Liver (tissue), 8 donors: ENCODE measurements at regions not wholly inside any gene's neighbourhood (a gene's known extent, or its start where the extent isn't known, plus 50 kb on each side); places are given as distances from the start of the nearest gene placed in this dataset.

Experiments
- DNase-seq: peaks from one replicate; pipeline ENCODE4 v3.0.0-alpha.2; 2017; ENCODE audit warnings: low spot score
- H3K27ac ChIP-seq, 2 donors: one replicate each; pipeline ENCODE4 v1.7.0; 2013; ENCODE audit warnings: inconsistent platforms in 2 of 2, low read length in 2 of 2, control low read depth in 1 of 2, low read depth in 1 of 2, mild to moderate bottlenecking in 1 of 2
- H3K27me3 ChIP-seq, 4 donors: one replicate each; pipeline versions ENCODE4 v1.6.1 to v1.7.0; 2013; ENCODE audit warnings: low read length in 3 of 4, inconsistent platforms in 1 of 4, mild to moderate bottlenecking in 1 of 4, moderate library complexity in 1 of 4; ENCODE audit not compliant: control insufficient read depth in 4 of 4, insufficient read depth in 4 of 4
- H3K36me3 ChIP-seq, 4 donors: one replicate each; pipeline versions ENCODE4 v1.6.1 to v1.7.0; 2013; ENCODE audit warnings: low read length in 3 of 4, mild to moderate bottlenecking in 3 of 4, low read depth in 1 of 4, moderate library complexity in 1 of 4; ENCODE audit not compliant: control insufficient read depth in 4 of 4, insufficient read depth in 3 of 4
- H3K4me1 ChIP-seq, 4 donors: one replicate each; pipeline versions ENCODE4 v1.6.1 to v1.7.0; 2013; ENCODE audit warnings: low read length in 3 of 4, mild to moderate bottlenecking in 3 of 4, moderate library complexity in 1 of 4; ENCODE audit not compliant: control insufficient read depth in 4 of 4, insufficient read depth in 4 of 4
- H3K4me3 ChIP-seq, 3 donors: one replicate each; pipeline versions ENCODE4 v1.6.1 to v1.7.0; 2013; ENCODE audit warnings: low read length in 3 of 3, control low read depth in 1 of 3, low read depth in 1 of 3, mild to moderate bottlenecking in 1 of 3
- H3K9ac ChIP-seq, 2 donors: one replicate each; pipeline ENCODE4 v1.7.0; 2013; ENCODE audit warnings: low read length in 2 of 2, mild to moderate bottlenecking in 2 of 2, moderate library complexity in 2 of 2, control low read depth in 1 of 2, low read depth in 1 of 2
- H3K9me3 ChIP-seq, 4 donors: one replicate each; pipeline versions ENCODE4 v1.6.1 to v1.7.0; 2013; ENCODE audit warnings: low read length in 3 of 4; ENCODE audit not compliant: control insufficient read depth in 4 of 4
- ATF3 ChIP-seq: IDR thresholded peaks from 2 replicates; pipeline ENCODE4 v1.6.1; 2016; ENCODE audit warnings: antibody characterized with exemption
- CTCF ChIP-seq: fragments of 150-350 bp; IDR thresholded peaks from 2 replicates; pipeline ENCODE4 v1.5.1; 2017; ENCODE audit warnings: improper control_type of control experiment, low read depth, low read length; ENCODE audit not compliant: missing input control
- EGR1 ChIP-seq, 2 donors: IDR thresholded peaks; 2 replicates each; pipeline ENCODE4 v1.6.1; 2016 to 2018; ENCODE audit warnings: antibody characterized with exemption in 2 of 2, low read depth in 2 of 2
- FOXA1 ChIP-seq: IDR thresholded peaks from 2 replicates; pipeline ENCODE4 v1.6.1; 2016; ENCODE audit warnings: antibody characterized with exemption
- FOXA2 ChIP-seq: IDR thresholded peaks from 2 replicates; pipeline ENCODE4 v1.6.1; 2016; ENCODE audit warnings: antibody characterized with exemption
- GABPA ChIP-seq, 2 donors: IDR thresholded peaks in 1 of 2; conservative IDR thresholded peaks in 1 of 2; 2 replicates each; pipeline ENCODE4 v1.6.1; 2016; ENCODE audit warnings: antibody characterized with exemption in 2 of 2, mild to moderate bottlenecking in 1 of 2, moderate library complexity in 1 of 2
- HNF4A ChIP-seq, 2 donors: conservative IDR thresholded peaks; 2 replicates each; pipeline ENCODE4 v1.6.1; 2016; ENCODE audit warnings: antibody characterized with exemption in 2 of 2, mild to moderate bottlenecking in 2 of 2
- HNF4G ChIP-seq: IDR thresholded peaks from 2 replicates; pipeline ENCODE4 v1.6.1; 2016; ENCODE audit warnings: antibody characterized with exemption
- MAX ChIP-seq: IDR thresholded peaks from 2 replicates; pipeline ENCODE4 v1.6.1; 2016; ENCODE audit warnings: antibody characterized with exemption
- RAD21 ChIP-seq, 2 donors: IDR thresholded peaks; 2 replicates each; pipeline ENCODE4 v1.6.1; 2016; ENCODE audit warnings: antibody characterized with exemption in 2 of 2, mild to moderate bottlenecking in 2 of 2
- REST ChIP-seq: IDR thresholded peaks from 2 replicates; pipeline ENCODE4 v1.6.1; 2016; ENCODE audit warnings: antibody characterized with exemption, mild to moderate bottlenecking
- SP1 ChIP-seq: IDR thresholded peaks from 2 replicates; pipeline ENCODE4 v1.6.1; 2018; ENCODE audit warnings: antibody characterized with exemption, mild to moderate bottlenecking
- TAF1 ChIP-seq: conservative IDR thresholded peaks from 2 replicates; pipeline ENCODE4 v1.6.1; 2016; ENCODE audit warnings: antibody characterized with exemption, mild to moderate bottlenecking
- ZBTB33 ChIP-seq: IDR thresholded peaks from 2 replicates; pipeline ENCODE4 v1.6.1; 2016; ENCODE audit warnings: antibody characterized with exemption
- WGBS: extraction: QIAGEN DNeasy Blood & Tissue Kit; methylation state at CpG from one replicate; pipeline ENCODE4 v1.1.7; 2013; 5-methylcytosine and 5-hydroxymethylcytosine counted together
- donor health status: healthy.
- donor health status: healthy.
- donor health status: healthy.
- donor health status: healthy.
- donor health status: healthy.

GRCh38 chr17:14616528-14616927, 315.6 kb downstream of the HS3ST3B1 start:
- TF ChIP-seq HNF4G: no peak
- TF ChIP-seq HNF4A (conservative IDR thresholded peaks at IDR 0.05): no peak
- no peak for TF ChIP-seq REST
- TF ChIP-seq CTCF: no peak
- TF ChIP-seq SP1: no peak
- TF ChIP-seq EGR1 (IDR thresholded peaks at IDR 0.05; ENCODE audit: low read depth in 2 of 2): no peak
- no peak for TF ChIP-seq RAD21 (IDR thresholded peaks at IDR 0.05)

GRCh38 chr17:14605267-14605599, 304.4 kb downstream of the HS3ST3B1 start:
- no peaks in the 10 kb centered on the region for H3K4me1 ChIP-seq
- DNase-seq: no peak
- no peak overlapping the region for H3K4me3 ChIP-seq
- 85% methylated on average over 5 of the region's 5 CpGs for WGBS
- no peak overlapping the region for H3K9ac ChIP-seq
- TF ChIP-seq MAX (no peak), TAF1 (no peak)
- no peaks in the 10 kb centered on the region for H3K9me3 ChIP-seq
- H3K27ac ChIP-seq: no peak overlapping the region
- H3K36me3 ChIP-seq: no peaks in the 10 kb centered on the region
- no peaks in the 10 kb centered on the region for H3K27me3 ChIP-seq

More at GRCh38 chr17:14616528-14616927, 315.6 kb downstream of the HS3ST3B1 start:
- Histone ChIP-seq H3K4me1 (no peaks in the 10 kb centered on the region), H3K9me3 (no peaks in the 10 kb centered on the region), H3K9ac (no peak overlapping the region), H3K36me3 (no peaks in the 10 kb centered on the region), H3K27me3 (no peaks in the 10 kb centered on the region), H3K4me3 (no peak overlapping the region), H3K27ac (no peak overlapping the region)
- DNase-seq: no peak
- 93% methylated on average over 2 of the region's 2 CpGs for WGBS

DNA sequence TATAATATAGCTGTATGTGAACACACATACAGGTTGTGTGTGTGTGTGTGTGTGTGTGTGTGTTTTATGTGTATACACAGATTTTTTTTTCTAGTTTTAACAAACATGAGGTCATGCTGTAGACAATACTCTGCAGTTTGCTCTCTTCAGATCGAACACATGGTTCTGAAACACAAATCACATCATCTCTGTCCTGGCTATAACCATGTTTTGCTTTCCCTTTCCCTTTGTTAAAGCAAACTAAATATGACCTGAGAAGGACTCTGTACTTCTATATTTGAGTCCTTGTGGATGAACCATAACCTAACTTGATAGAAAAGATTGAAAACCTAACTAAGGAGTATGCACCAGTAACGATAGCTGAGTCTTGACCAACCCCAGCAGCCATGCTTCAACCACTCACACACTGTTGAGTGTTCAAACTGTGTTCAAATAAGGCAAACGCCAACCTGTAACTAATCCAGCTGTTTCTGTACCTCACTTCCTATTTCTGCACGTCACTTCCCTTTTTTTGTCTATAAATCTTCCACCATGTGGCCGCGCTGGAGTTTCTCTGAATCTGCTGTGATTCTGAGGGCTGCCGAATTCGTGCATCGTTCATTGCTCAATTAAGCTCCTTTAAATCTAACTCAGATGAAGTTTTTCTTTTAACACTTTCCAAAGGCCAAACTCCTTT, 303.8 kb downstream of the HS3ST3B1 start:
- Histone ChIP-seq H3K36me3 (no peaks in the 10 kb centered on the region), H3K4me3 (no peak overlapping the region), H3K27ac (no peak overlapping the region), H3K9ac (no peak overlapping the region), H3K4me1 (no peaks in the 10 kb centered on the region), H3K9me3 (no peaks in the 10 kb centered on the region), H3K27me3 (no peaks in the 10 kb centered on the region)
- 76% methylated on average over 9 of the region's 9 CpGs for WGBS
- no peak for DNase-seq
- TF ChIP-seq HNF4A (conservative IDR thresholded peaks at IDR 0.05) (no peak), FOXA2 (no peak), ATF3 (no peak), CTCF (no peak), FOXA1 (no peak), HNF4G (no peak), ZBTB33 (no peak), TAF1 (no peak), GABPA (IDR thresholded peaks at IDR 0.05 in 1 of 2, conservative IDR thresholded peaks at IDR 0.05 in 1 of 2) (no peak)
